ENCODE measurements at regions not wholly inside any gene's neighbourhood (a gene's known extent, or its start where the extent isn't known, plus 50 kb on each side); places are given as distances from the start of the nearest gene placed in this dataset.
"Not testable (repeated sequence)": the region's sequence is repeated elsewhere in the genome, so short reads cannot be mapped to it uniquely, and the experiment has no call there.

DNA sequence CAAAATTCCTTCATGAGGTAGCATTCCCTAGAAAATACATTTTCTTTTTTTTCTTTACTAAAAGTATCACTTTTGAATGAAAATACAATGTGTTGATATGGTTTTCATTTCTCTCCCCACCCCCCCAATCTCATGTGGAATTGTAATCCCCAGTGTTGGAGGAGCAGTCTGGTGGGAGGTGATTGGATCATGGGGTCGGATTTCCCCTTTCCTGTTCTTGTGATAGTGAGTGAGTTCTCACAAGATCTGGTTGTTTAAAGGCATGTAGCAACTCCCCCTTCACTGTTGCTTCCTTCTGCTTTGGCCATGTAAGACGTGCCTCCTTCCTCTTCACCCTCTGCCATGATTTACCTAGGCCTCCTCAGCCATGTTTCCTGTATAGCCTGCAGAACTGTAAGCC, 790.3 kb upstream of the KCND2 start:
- peak; percentile 58 for DNase-seq

DNA sequence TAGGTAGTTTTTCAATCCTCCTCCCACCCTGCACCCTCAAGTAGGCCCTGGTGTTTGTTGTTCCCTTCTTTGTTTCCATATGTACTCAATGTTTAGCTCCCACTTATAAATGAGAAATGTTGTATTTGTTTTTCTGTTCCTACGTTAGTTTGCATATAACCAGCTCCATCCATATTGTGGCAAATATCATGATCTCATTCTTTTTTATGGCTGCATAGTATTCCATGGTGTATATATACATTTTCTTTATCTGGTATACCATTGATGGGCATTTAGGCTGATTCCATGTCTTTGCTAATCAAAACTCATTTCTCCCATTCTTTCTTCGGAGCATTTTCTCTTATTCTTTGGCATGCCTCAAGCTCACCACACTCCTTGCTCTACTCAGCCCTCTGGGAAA, 789.6 kb upstream of the KCND2 start:
- no peak for DNase-seq

DNA sequence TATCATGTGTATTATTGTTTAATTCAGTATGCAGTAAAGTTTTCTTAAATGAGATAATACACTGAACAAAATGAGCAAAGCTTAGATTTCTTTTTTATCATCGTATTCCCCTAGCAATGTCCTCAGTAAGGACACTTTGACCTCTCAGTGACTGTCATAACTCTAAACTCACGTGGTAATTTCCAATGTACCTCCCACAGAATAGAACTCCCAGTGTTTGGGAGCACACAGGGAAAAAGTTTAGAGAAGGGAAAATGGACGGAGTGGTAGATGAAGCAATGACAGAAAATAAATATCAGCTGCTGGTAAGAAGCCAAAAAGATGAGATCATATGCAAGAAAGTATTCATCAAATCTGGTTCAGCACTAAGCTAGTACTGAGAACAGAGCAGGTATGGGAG, 758.6 kb upstream of the KCND2 start:
- no peak for DNase-seq

DNA sequence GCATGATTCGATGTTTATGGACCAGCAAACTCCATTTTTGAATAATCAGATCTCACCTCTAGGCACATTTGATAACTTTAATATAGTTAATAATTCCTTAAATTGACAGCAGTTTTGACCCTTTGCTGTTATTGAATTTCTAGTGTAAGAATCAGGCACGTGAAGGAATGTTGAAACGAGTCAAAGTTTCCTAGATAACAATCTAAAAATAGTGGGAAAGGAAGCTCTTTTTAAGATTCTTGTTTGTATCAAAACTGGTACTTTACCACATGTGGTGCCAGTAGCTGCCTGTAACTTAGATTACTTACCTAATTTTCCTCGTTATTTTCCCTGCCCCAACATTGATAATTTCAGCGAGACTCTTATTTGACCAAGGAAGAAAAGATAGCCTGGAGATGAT, 757.8 kb upstream of the KCND2 start:
- DNase-seq, result no peak

DNA sequence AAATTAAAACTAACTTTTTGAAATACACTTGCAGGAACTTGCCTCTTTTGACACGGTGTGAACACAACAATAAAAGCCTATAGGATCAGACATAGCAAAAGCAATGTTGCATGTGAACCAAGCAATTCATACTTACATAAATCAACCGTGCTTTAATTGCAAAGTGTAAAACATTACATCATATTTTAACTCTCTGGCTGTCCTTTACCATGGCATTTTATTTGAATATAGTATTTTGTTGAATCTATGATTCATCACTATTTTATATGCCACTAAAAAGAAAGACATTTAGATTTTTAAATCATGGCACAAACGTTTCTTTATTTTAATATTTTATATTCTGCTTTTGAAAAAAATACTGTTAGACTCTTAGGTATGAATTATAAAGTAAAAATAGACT, 757.0 kb upstream of the KCND2 start:
- no peak for DNase-seq

DNA sequence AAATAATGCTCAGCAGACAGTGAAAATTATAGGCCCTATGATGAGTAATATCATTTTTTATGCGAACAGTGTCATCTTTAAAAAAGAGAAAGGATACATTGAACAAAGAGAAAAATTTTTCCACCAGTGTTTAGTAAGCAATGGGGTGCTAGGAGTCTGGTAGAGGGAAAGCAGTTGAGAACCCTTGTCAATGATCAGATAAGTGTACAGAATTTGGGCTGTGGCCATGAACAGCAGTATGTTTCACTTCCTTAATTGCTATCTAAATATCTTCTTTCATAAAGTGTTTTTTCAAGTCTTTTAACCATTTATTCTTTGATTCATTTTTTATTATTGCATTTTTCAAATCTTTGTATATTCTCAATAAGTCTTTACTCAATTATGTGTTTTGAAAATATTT, 750.7 kb upstream of the KCND2 start:
- no peak for DNase-seq

DNA sequence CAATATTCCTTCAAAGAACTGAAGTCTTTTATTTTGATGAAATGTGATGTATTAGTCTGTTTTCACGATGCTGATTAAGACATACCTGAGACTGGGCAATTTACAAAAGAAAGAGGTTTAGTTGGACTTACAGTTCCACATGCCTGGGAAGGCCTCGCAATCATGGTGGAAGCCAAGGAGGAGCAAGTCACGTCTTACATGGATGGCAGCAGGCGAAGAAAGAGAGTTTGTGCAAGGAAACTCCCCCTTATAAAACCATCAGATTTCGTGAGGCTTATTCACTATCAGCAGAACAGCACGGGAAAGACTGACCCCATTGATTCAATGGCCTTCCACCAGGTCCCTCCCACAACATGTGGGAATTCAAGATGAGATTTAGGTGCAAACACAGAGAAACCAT, 750.3 kb upstream of the KCND2 start:
- DNase-seq, result no peak

DNA sequence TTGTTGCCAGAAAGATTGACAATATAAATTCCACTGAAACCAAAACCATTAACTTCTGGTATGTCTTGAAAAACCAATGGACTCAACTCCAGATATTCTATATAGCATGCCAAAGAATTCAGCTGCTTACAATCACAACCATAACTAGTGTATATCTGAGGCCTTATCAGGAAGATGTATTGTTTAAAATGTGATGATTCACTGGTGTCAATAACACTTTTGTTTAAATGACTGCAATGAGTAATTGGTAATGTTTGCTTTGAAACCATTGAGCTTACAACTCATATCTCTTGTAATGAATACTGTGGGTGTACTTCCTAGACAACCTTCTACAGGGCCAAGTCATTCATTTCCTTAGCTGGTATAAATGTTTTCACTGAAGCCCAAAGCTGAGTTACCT, 727.9 kb upstream of the KCND2 start:
- no peak for DNase-seq

DNA sequence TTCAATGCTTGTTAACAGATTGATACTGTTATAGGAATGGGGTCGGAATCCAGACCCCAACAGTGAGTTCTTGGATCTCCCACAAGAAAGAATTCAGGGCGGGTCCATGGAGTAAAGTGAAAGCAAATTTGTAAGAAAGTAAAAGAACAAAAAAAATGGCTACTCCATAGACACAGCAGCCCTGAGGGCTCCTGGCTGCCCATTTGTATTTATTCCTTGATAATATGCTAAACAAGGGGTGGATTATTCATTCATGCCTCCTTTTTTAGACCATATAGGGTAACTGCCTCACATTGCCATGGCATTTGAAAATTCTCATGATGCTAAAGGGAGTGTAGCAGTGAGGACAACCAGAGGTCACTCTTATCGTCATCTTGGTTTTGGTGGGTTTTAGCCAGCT, 717.2 kb upstream of the KCND2 start:
- DNase-seq, result no peak

DNA sequence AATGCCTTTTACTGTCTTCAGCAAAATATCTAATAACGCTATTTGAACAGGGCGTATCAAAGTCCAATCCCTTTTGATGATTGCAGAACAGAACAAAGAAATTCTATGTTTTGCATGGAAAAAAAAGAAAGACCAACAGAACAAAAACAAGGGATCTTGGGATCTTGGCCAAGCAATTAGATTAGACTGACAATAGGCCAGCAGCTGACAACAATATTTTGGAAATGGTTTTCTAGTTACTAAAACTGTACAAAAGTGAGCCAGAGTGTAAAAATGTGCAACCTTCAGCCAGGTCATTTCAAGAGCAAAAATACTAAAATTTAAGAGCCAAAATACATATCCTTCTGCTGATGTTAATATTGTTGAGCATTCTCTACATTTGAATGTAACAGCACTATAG, 716.5 kb upstream of the KCND2 start:
- no peak for DNase-seq

DNA sequence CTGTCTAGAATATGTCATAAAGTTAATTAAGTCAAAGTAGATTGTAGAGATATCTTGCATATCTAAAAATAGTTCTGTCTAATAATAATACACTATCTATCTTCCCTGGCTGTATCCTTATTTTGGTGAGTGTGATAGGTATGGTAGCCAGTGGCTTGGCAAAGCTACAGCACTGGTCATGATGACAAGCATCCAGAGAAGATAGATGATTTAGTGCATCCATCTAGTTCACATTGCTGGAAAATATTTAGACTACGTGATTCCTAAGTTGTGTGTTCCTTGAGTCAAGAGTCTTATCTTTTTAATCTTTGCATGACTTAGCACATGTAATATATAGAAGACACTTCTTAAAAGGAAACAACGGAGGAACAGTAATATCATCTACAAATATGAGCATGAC, 711.2 kb upstream of the KCND2 start:
- no peak for DNase-seq

DNA sequence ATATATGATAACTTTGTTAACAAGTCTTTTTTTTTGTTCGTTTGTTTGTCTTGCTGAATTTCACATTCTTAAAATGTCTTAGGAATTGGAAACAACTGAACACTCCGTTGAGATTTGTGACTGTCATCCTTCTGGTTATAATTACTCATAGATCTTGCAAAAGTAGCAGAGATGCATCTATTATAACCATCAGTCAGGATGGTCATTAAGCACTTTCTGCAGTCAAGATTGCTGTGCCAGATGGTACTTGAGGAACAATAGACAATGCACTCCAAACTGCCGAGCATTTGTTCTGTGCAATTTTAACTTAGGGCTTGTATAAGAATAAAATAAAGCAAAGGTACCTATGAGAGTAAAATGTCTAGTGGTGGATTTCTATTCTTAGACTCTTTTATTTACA, 710.1 kb upstream of the KCND2 start:
- peak; percentile 9 for DNase-seq

DNA sequence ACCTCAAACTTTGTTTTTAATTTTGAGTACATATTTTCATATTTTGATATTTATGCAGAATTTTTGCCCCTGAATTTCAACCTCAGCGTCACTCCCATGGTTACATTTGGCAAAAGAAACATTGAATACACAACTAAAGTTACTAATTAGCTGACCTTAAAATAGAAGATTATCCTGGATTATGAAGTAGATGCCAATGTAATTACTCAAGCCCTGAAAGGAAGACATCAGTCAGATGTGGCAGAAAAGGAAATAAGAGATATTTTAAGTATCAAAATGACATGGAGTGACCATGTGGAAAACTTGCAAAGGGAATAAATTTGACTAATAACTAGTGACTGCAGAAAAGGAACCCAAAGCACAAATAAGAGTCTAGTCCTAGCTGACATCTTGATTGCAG, 701.3 kb upstream of the KCND2 start:
- DNase-seq, result peak; percentile 7

DNA sequence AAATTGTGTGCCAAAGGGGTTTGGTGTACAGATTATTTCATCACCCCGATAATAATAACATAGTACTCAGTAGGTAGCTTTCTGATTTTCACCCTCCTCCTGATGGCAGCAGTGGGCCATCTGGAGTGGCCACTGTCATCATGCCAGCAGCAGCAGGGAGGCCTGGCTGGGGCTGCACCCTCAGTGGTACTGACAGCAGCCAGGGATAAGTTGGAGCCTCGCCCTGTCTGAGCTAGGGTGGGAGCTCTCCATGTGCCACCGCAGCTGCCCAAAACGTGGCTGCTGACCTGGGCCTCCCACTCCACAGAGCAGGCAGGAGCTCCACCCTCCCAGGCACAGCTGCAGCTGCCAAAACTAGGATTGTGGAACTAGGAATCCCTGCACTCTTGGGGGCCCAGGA, 700.8 kb upstream of the KCND2 start:
- DNase-seq, result peak; percentile 18

DNA sequence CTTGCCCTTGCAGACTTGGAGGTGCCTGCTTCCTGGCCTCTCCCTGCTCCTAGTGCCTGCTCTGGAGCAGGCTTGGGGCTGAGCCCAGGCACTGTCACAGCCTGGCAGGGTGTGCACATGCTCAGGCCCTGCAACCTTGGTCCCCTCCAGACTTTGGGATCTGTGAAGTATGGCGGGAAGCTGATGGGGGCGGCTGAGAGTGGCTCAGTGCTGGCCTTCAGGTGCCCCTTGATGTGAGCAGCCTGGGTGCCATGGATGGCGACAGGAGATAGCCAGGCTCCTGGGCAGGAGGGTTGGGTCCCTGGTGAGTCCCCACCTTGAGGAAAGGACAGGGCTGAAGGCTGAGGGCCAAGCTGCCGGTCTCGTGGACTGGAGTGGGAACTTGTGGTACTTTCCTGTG, 700.4 kb upstream of the KCND2 start:
- no peak for DNase-seq

DNA sequence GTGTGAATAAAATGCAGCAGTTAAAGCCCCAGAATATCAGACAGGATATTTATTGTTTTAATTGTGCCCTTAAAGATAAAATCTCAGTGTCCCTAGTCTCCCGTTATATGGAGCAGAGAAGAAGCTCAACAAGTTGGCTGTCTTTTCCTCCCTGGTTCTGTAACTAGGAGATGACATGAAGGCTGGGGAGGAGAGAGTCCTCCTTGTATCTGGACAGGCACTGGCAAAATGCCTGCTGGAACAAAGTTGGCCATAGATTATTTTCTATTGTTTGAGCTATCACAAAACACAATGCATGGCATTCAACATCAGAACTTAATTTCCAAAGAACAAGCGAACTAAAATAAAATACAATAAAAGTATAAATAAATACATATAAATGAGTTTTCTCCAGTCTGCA, 694.9 kb upstream of the KCND2 start:
- no peak for DNase-seq

DNA sequence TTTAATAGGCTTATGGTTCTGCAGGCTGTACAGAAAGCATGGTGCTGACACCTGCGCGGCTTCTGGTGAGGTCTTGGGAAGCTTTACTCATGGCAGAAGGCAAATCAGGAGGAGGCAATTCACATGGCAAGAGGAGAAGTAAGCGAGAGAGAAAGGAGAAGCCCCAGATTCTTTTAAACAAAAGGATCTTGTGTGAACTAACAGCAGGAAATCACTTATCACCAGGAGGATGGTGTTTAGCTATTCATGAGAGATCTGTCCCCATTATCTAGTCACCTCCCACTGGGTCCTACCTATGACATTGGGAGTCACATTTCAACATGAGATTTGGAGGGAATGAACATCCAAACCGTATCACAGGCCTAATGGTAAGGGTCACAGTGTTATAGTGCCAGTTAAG, 678.0 kb upstream of the KCND2 start:
- no peak for DNase-seq

DNA sequence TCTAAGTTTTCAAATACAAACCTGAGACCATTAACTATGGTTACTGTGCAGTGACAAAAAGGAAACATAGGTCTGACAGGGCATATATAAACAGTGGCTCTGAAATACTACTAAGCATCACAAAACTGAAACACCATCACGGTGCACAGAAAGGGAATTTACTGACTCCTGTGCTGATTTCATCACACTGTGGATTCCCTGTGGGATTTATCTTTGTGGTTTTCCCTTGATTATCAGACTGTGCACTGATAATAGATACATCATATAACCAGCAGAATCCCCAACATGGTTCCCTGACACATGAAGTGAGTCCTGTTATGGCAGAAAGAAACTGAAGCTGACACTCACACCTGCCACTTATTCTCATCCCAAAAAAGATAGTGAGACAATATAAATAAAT, 676.3 kb upstream of the KCND2 start:
- DNase-seq, result no peak

DNA sequence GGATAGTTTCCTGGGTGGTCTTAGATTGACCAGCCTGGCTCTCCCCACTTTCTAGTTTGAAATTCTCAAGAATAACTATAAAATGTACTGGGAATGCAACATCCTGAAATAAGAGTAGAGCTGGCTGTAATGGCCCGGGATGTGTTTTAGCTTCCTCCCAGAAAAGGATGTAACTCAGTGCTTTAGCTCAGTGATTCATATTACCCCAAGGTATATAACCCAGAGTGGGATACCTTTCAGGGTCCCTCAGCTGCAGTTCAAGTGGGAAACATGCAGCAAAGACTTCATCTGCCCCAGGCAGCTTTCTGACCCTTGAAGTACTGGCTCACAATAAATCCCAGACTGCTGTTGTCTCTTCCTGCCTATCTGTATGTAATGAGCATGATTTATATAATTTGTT, 666.7 kb upstream of the KCND2 start:
- no peak for DNase-seq

DNA sequence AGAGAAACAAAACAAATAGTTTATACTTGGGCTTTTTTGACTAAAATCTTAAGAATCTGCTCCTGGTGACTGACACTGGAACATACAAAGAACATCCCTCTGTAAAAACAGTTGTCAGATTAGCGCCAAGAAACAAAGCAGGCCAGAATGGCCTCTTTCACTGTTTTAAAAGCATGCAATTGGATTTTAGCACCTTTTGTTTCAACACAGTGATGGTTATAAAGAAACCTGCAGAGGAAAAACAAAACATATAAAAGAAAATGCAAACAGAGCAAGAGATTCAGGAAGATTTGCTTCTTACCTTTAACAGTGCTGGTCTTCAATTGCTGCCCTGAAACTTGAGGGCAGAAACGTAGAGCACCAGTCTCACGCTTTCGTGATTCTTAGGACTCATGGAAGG, 652.2 kb upstream of the KCND2 start:
- DNase-seq, result no peak

DNA sequence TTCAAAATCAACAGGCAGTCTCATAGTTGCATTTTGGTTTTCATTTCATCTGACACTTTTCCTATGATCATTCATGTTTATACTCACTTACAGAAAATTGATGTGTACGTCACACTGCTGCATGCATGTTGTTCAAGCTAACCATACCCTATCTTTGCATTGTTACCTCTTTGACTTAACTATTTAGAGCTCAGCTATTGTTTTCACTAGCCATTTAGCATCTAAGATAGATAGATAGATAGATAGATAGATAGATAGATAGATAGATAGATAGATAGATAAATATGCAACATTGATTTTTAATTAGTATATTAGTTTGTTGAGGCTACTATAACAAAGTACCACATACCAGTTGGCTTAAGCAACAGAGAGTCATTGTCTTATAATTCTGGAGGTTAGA, 649.5 kb upstream of the KCND2 start:
- DNase-seq, result no peak

DNA sequence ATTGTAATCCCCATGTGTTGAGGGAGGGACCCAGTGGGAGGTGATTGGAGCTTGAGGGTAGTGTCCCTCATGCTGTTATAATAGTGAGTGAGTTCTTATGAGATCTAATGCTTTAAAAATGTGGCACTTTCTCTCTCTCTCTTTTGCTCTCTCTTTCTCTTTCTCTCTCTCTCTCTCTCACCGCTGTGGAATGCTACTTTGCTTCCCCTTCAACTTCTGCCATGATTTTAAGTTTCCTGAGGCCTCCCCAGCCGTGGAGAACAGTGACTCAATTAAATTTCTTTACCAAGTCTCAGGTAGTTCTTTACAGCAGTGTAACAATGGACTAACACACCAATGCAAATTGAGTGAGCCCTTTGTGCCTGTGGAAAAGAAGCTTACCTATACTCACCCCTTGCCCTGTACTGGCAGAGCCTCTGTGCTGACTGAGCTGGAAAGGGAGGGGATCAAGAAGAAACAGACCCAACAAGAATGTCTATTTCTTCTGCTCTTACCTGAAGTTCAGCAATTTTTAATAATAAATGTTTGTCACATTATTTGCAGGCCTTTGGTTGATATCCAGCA, 642.5 kb upstream of the KCND2 start:
- no peak for DNase-seq

DNA sequence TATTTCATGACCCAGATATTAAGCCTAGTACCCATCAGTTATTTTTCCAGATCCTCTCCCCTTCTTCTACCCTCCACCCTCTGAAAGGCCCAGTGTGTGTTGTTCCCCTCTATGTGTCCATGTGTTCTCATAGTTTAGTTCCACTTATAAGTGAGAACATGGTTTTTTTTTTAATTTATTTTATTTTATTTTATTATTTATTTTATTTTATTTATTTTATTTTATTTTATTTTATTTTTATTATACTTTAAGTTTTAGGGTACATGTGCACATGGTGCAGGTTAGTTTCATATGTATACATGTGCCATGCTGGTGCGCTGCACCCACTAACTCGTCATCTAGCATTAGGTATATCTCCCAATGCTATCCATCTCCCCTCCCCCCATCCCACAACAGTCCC, 639.2 kb upstream of the KCND2 start:
- not testable (repeated sequence) for DNase-seq

DNA sequence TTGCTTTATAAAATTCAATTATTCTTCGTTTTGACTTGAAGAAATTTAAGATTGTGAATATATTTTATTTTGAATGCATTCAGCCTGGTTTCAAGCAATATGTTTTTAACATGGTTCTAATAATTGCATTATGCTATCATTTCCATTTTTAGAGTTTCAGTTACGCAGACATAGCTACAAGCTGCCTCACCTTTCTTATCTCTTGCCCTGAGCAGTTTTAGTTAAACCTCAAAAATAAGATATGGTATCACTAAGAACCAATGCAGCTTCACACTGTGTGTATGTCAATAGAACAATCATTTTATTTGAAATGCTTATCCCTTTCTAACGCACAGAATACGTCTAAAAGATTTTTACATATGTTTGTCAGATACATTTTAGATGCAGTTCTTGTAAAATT, 632.6 kb upstream of the KCND2 start:
- no peak for DNase-seq

DNA sequence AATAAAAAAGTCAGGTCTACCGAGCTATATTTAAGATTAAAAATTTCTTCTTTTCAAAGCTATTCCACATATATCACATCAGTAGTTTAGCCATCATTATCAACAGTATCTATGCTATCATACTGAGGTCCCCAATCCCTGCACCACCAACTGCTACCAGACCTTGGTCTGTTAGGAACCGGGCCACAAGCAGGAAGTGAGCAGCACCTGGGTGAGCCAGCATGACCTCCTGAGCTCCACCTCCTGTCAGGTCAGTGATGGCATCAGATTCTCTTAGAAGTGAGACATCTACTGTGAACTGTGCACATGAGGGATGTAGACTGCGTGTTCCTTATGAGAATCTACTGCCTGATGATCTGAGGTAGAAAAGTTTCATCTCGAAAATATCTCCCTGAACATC, 632.1 kb upstream of the KCND2 start:
- no peak for DNase-seq

DNA sequence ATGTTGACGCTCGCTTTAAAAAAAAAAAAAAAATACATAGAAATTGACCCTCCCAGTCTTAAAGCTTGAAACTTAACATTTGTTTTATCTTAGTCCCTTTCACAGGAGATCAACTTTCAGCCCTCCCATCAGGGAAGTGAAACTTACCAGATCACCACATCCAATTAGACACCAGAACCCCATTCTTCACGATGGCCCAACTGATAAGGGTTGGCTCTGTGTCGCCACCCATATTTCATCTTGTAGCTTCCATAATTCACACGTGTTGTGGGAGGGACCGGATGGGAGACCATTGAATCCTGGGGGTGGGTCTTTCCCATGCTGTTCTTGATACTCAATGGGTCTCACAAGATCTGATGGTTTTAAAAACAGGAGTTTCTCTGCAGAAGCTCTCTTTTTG, 629.4 kb upstream of the KCND2 start:
- DNase-seq, result no peak

Measured in NCI-H82 (cell line).